ENCODE measurements at regions not wholly inside any gene's neighbourhood (a gene's known extent, or its start where the extent isn't known, plus 50 kb on each side); places are given as distances from the start of the nearest gene placed in this dataset.

DNA sequence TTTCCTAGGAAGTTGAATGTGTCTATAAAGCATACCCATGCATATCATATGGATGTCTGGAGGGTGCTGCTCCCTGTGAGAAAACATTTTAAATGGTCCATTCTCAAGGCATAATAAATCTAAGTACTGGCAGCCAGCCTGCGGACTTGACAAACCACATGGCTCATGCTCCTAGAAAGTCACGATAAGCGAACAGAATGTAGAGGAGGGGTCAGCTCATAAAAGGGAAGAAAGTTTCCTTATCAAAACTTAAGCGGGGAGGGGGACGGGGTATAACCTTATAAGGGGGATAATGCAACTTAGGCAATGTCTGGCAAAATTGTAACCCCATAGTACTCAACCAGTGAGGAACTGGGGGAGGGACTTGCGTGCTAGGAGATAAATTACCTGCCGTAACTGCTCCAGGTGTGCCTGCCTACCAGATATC is 159.8 kb upstream of the LMCD1 start:
- no peak overlapping the region for H3K4me3 ChIP-seq (ENCODE audit: low read depth, low read length)
- no peaks in the 10 kb centered on the region for H3K36me3 ChIP-seq
- H3K9me3 ChIP-seq: no peaks in the 10 kb centered on the region
- TF ChIP-seq, protein P1, sequence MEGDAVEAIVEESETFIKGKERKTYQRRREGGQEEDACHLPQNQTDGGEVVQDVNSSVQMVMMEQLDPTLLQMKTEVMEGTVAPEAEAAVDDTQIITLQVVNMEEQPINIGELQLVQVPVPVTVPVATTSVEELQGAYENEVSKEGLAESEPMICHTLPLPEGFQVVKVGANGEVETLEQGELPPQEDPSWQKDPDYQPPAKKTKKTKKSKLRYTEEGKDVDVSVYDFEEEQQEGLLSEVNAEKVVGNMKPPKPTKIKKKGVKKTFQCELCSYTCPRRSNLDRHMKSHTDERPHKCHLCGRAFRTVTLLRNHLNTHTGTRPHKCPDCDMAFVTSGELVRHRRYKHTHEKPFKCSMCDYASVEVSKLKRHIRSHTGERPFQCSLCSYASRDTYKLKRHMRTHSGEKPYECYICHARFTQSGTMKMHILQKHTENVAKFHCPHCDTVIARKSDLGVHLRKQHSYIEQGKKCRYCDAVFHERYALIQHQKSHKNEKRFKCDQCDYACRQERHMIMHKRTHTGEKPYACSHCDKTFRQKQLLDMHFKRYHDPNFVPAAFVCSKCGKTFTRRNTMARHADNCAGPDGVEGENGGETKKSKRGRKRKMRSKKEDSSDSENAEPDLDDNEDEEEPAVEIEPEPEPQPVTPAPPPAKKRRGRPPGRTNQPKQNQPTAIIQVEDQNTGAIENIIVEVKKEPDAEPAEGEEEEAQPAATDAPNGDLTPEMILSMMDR (IDR thresholded peaks at IDR 0.05; ENCODE audit: low read depth, low read length): no peak
- no peaks in the 10 kb centered on the region for H3K4me1 ChIP-seq
- no peaks in the 10 kb centered on the region for H3K27me3 ChIP-seq
- DNase-seq: peak; percentile 7

- Histone ChIP-seq H3K4me1 (no peaks in the 10 kb centered on the region), H3K9me3 (no peaks in the 10 kb centered on the region), H3K36me3 (no peaks in the 10 kb centered on the region), H3K27me3 (no peaks in the 10 kb centered on the region), H3K4me3 (ENCODE audit: low read depth, low read length) (no peak overlapping the region)
- TF ChIP-seq, protein P1 (IDR thresholded peaks at IDR 0.05; ENCODE audit: low read depth, low read length): no peak
- no peak for DNase-seq
These were observed 158.6 kb upstream of the LMCD1 start for GRCh38 chr3:8343058-8343457.

GRCh38 chr3:8345398-8345797 is 156.2 kb upstream of the LMCD1 start:
- H3K4me1 ChIP-seq: no peaks in the 10 kb centered on the region

GRCh38 chr3:8348076-8348475 is 153.5 kb upstream of the LMCD1 start:
- H3K36me3 ChIP-seq: no peaks in the 10 kb centered on the region
- H3K4me1 ChIP-seq: no peaks in the 10 kb centered on the region
- no peak for DNase-seq
- TF ChIP-seq, protein P1 (IDR thresholded peaks at IDR 0.05; ENCODE audit: low read depth, low read length): no peak
- no peaks in the 10 kb centered on the region for H3K27me3 ChIP-seq
- no peak overlapping the region for H3K4me3 ChIP-seq (ENCODE audit: low read depth, low read length)
- no peaks in the 10 kb centered on the region for H3K9me3 ChIP-seq

More at GRCh38 chr3:8345398-8345797, 156.2 kb upstream of the LMCD1 start:
- no peaks in the 10 kb centered on the region for H3K27me3 ChIP-seq
- no peaks in the 10 kb centered on the region for H3K36me3 ChIP-seq
- H3K4me3 ChIP-seq (ENCODE audit: low read depth, low read length): no peak overlapping the region
- DNase-seq: no peak
- H3K9me3 ChIP-seq: no peaks in the 10 kb centered on the region
- TF ChIP-seq, protein P1 (IDR thresholded peaks at IDR 0.05; ENCODE audit: low read depth, low read length): no peak

GRCh38 chr3:8352475-8352874 is 149.1 kb upstream of the LMCD1 start:
- Histone ChIP-seq H3K36me3 (no peaks in the 10 kb centered on the region), H3K27me3 (no peaks in the 10 kb centered on the region), H3K4me1 (no peaks in the 10 kb centered on the region), H3K9me3 (no peaks in the 10 kb centered on the region), H3K4me3 (ENCODE audit: low read depth, low read length) (no peak overlapping the region)
- no peak for DNase-seq
- TF ChIP-seq, protein P1 (IDR thresholded peaks at IDR 0.05; ENCODE audit: low read depth, low read length): no peak

DNA sequence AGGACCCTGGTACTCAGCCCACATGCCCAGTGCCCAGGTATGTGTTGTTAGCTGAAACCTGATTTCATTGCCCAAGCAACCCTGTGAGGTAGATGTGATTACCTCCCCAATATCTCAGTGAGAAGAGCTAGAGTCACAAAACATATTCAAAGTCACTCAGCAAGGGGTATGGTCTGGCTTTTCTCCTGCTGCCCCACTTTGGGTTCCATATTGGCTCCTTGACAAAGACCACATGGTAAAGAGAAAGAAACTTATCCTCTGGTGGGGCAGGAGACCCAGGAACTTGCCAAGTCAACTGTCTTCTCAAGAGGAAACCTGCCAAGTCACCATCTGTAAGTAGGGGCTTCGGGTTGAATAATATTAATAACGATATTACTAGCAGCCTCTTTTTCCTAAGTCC is 148.3 kb upstream of the LMCD1 start:
- TF ChIP-seq, protein P1 (IDR thresholded peaks at IDR 0.05; ENCODE audit: low read depth, low read length): no peak
- H3K4me3 ChIP-seq (ENCODE audit: low read depth, low read length): no peak overlapping the region
- H3K36me3 ChIP-seq: no peaks in the 10 kb centered on the region
- H3K27me3 ChIP-seq: no peaks in the 10 kb centered on the region
- no peak for DNase-seq
- H3K4me1 ChIP-seq: no peaks in the 10 kb centered on the region
- no peaks in the 10 kb centered on the region for H3K9me3 ChIP-seq
